ENCODE measurements at regions not wholly inside any gene's neighbourhood (a gene's known extent, or its start where the extent isn't known, plus 50 kb on each side); places are given as distances from the start of the nearest gene placed in this dataset.

- Mint-ChIP-seq H3K36me3 (ENCODE audit: unreplicated experiment) (no peaks in the 10 kb centered on the region), H3K4me3 (ENCODE audit: unreplicated experiment) (no peak overlapping the region), H3K27ac (ENCODE audit: unreplicated experiment) (no peak overlapping the region), H3K4me1 (ENCODE audit: low read depth, unreplicated experiment) (peaks cover 16% of the 10 kb centered on the region), H3K27me3 (ENCODE audit: unreplicated experiment) (peaks cover 3% of the 10 kb centered on the region), H3K9me3 (ENCODE audit: unreplicated experiment) (peaks cover 5% of the 10 kb centered on the region)
- TF ChIP-seq CTCF (IDR thresholded peaks at IDR 0.05; ENCODE audit: partially characterized antibody, unreplicated experiment) = no peak
- no peak for DNase-seq
Measured at GRCh38 chr12:111182382-111182781, 186.5 kb downstream of the PHETA1 start.

GRCh38 chr12:111181143-111181726, 187.7 kb downstream of the PHETA1 start:
- H3K27me3 Mint-ChIP-seq (ENCODE audit: unreplicated experiment) = peaks cover 3% of the 10 kb centered on the region
- no peak for TF ChIP-seq CTCF (IDR thresholded peaks at IDR 0.05; ENCODE audit: partially characterized antibody, unreplicated experiment)
- no peak overlapping the region for H3K4me3 Mint-ChIP-seq (ENCODE audit: unreplicated experiment)
- H3K27ac Mint-ChIP-seq (ENCODE audit: unreplicated experiment) = no peak overlapping the region
- peaks cover 5% of the 10 kb centered on the region for H3K9me3 Mint-ChIP-seq (ENCODE audit: unreplicated experiment)
- DNase-seq = no peak
- H3K4me1 Mint-ChIP-seq (ENCODE audit: low read depth, unreplicated experiment) = peaks cover 14% of the 10 kb centered on the region
- H3K36me3 Mint-ChIP-seq (ENCODE audit: unreplicated experiment) = no peaks in the 10 kb centered on the region

- Mint-ChIP-seq H3K4me1 (ENCODE audit: low read depth, unreplicated experiment) (peaks cover 9% of the 10 kb centered on the region), H3K27ac (ENCODE audit: unreplicated experiment) (no peak overlapping the region), H3K36me3 (ENCODE audit: unreplicated experiment) (no peaks in the 10 kb centered on the region), H3K27me3 (ENCODE audit: unreplicated experiment) (peaks cover 3% of the 10 kb centered on the region), H3K9me3 (ENCODE audit: unreplicated experiment) (peaks cover 5% of the 10 kb centered on the region), H3K4me3 (ENCODE audit: unreplicated experiment) (no peak overlapping the region)
- no peak for TF ChIP-seq CTCF (IDR thresholded peaks at IDR 0.05; ENCODE audit: partially characterized antibody, unreplicated experiment)
- no peak for DNase-seq
Measured at GRCh38 chr12:111180426-111181142, 188.3 kb downstream of the PHETA1 start.

- Mint-ChIP-seq H3K4me1 (ENCODE audit: low read depth, unreplicated experiment) (peaks cover 9% of the 10 kb centered on the region), H3K36me3 (ENCODE audit: unreplicated experiment) (peaks cover 4% of the 10 kb centered on the region), H3K27me3 (ENCODE audit: unreplicated experiment) (no peaks in the 10 kb centered on the region), H3K9me3 (ENCODE audit: unreplicated experiment) (peaks cover 5% of the 10 kb centered on the region), H3K4me3 (ENCODE audit: unreplicated experiment) (no peak overlapping the region), H3K27ac (ENCODE audit: unreplicated experiment) (no peak overlapping the region)
- no peak for TF ChIP-seq CTCF (IDR thresholded peaks at IDR 0.05; ENCODE audit: partially characterized antibody, unreplicated experiment)
- DNase-seq = no peak
Measured at GRCh38 chr12:111178181-111179081, 190.5 kb downstream of the PHETA1 start.

Measured in glutamatergic neuron (in vitro differentiated cells).